GM21576 (cell line): ENCODE measurements at regions not wholly inside any gene's neighbourhood (a gene's known extent, or its start where the extent isn't known, plus 50 kb on each side); places are given as distances from the start of the nearest gene placed in this dataset.
"Not testable (repeated sequence)": the region's sequence is repeated elsewhere in the genome, so short reads cannot be mapped to it uniquely, and the experiment has no call there.

Experiments
- ATAC-seq: cut with Tn5 transposase; IDR thresholded peaks from one replicate; pipeline ENCODE4 v1.9.1; 2021; ENCODE audit warnings: mild to moderate bottlenecking, moderate library complexity; ENCODE audit not compliant: unreplicated experiment

- no peak for ATAC-seq
These were observed 191.6 kb downstream of the DUSP6 start for GRCh38 chr12:89160716-89161123.

GRCh38 chr12:89157413-89157812, 194.9 kb downstream of the DUSP6 start:
- ATAC-seq: no peak

DNA sequence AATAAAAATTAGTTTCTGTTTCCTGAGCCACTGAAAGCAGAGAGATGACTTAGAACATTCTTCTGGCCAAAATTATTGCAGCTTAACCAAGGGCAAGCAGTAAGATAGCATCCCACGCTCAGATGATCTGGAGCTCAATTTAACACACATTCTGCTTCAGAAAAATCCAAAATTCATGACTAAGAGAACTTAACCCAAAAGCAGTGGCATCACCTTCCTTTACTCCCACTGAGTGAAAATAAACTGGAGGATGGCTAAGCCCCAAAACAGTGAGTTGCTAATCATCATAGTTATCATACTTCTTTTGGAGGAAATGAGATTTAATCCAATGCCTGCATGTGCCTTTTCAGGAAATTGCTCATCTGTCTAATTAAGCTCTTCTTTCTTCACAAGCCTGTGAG, 195.4 kb downstream of the DUSP6 start:
- no peak for ATAC-seq

- ATAC-seq: no peak
These were observed 196.0 kb downstream of the DUSP6 start for GRCh38 chr12:89156340-89156739.

GRCh38 chr12:89155826-89156225, 196.5 kb downstream of the DUSP6 start:
- no peak for ATAC-seq

DNA sequence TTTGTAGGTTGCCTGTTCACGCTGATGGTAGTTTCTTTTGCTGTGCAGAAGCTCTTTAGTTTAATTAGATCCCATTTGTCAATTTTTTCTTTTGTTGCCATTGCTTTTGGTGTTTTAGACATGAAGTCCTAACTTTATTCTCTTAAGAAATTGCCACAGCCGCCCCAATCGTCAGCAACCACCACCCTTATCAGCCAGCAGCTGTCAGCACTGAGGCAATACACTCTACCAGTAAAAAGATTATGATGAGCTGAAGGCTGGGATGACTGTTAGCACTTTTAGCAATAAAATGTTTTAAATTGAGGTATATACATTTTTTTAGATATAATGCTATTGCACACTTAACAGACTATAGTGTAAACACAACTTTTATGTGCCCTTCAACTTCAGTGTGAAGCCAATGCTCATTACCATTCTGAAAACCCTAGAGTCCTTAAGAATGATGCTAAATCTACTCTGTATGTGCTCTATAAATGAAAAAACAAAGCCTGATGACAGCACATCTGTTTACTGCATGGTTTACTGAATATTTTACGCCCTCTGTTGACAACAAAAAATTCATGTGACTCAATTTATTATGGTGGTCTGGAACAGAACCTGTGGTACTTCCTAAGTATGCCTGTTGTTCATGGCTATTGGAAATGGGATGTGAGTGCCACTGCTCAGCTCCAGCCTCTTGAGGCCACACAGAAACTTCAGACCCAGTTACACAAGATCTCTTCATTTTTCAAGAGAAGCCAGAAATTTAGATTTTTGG, 197.4 kb downstream of the DUSP6 start:
- no peak for ATAC-seq

GRCh38 chr12:89153341-89153740, 199.0 kb downstream of the DUSP6 start:
- ATAC-seq: no peak

- ATAC-seq: no peak
These were observed 200.8 kb downstream of the DUSP6 start for GRCh38 chr12:89151536-89151935.

DNA sequence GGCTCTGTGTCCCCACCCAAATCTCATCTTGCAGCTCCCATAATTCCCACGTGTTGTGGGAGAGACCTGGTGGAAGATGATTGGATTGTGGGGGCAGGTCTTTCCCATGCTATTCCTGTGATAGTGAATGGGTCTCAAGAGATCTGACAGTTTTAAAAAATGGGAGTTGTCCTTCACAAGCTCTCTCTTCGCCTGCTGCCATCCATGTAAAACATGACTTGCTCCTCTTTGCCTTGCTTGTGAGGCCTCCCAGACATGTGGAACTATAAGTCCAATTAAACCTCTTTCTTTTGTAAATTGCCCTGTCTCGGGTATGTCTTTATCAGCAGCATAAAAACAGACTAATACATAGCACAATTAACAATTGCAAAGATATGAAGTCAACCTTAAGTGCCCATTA, 201.5 kb downstream of the DUSP6 start:
- not testable (repeated sequence) for ATAC-seq

DNA sequence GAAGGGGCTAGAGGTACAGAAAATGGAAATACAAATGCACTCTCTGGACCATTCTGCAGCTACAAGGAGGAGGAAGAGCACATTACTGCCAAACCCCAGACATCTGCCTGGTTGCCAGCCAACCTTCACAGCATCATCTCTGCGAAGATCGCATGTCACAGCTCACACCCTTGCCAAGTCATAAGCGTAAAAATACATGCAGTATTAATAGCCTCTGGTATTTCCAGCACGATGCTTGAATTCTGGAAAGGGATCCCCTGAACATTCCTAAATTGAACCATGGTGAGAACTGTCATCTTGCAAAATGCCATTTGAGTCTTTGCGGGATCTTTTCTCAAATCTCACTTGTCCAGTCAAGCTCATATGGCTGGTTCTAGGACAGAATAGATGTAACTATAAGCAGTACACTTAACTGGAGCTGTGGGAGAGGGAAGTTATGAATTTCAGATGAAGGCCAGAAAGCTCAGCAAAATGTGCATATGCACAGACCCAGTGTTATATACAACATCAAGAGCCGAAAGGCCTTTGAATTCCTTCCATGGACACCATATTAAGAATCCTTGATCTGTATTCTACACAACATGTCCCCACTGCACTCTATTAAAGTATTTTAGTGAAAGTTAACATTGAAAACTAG, 211.6 kb downstream of the DUSP6 start:
- no peak for ATAC-seq

GRCh38 chr12:89140141-89140540, 212.2 kb downstream of the DUSP6 start:
- no peak for ATAC-seq

- ATAC-seq: no peak
These were observed 212.9 kb downstream of the DUSP6 start for GRCh38 chr12:89139390-89139789.

GRCh38 chr12:89138048-89138852, 214.1 kb downstream of the DUSP6 start:
- no peak for ATAC-seq

DNA sequence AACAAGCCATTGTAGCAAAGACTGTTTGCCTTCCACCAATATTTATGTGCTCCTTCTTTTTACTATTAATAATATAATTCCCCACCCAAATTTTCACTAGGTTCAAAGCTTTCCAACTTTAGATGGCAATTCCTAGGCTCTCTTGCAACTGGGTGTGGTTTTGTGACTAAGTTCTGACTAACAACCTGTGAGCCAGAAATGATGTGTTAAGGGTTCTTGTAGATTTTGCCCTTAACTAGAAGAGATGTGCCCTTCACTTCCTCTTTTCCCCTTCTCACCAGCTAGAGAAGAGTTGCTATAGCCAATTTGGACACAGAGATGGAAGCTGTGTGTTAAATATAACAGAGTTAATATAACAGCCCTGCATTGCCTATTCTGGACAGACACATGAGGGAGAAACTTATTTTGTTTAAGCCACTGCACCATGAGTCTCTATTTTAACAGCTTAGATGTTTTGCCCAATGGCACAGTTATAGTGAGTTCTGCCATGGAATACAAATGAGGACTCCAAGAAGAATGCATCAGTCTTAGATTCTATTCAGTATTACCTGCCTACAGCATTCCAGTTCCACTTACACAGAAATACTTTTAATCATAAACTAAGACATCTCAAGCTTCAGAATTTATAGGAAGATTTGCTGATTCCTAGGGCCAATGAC, 216.2 kb downstream of the DUSP6 start:
- no peak for ATAC-seq

- ATAC-seq: no peak
These were observed 218.0 kb downstream of the DUSP6 start for GRCh38 chr12:89134213-89134770.

GRCh38 chr12:89129167-89129870, 223.0 kb downstream of the DUSP6 start:
- ATAC-seq: no peak

GRCh38 chr12:89126712-89127111, 225.6 kb downstream of the DUSP6 start:
- no peak for ATAC-seq

- ATAC-seq: no peak
These were observed 229.4 kb downstream of the DUSP6 start for GRCh38 chr12:89122852-89123251.

DNA sequence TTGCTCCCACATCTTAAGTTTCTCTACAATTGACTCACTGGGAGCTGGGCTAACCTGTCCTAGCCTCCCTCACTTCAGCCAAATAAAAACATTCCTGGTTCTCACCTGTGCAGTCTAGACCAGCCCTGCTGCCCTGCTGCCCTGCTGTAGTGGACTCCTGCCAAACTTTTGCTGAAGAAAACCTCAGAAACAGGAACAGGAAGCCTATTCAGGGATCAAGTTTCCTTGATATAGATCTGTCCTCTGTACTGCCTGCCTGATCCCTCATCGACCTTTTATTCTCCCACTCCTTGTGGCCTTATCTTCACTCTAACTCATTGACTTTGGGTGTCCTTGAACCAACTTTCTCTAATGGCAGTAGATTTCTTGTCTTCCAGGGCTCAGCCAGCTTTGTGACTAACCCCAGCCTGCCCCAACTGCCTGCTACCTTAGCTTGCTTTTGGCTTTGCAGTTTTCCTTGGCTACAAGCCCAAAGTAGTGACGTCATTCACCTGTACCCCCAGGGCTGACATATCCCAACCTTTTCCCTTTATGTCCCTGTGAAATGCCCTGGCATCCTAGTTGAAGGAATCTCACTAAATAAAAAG, 234.8 kb downstream of the DUSP6 start:
- ATAC-seq: no peak

- no peak for ATAC-seq
These were observed 240.3 kb downstream of the DUSP6 start for GRCh38 chr12:89111964-89112363.
